Loucy (cell line): ENCODE measurements at regions not wholly inside any gene's neighbourhood (a gene's known extent, or its start where the extent isn't known, plus 50 kb on each side); places are given as distances from the start of the nearest gene placed in this dataset.

Experiments used
- H2AFZ ChIP-seq: fragments of 200-600 bp; sonication (generic); 2 replicates; pipeline ENCODE4 v1.6.0; 2016; ENCODE audit warnings: antibody characterized with exemption, mild to moderate bottlenecking, low read length, moderate library complexity
- H3F3A ChIP-seq: fragments of 200-600 bp; 2 replicates; pipeline ENCODE4 v1.6.0; 2016; ENCODE audit warnings: antibody characterized with exemption, low read depth, mild to moderate bottlenecking
- H3K27me3 ChIP-seq: fragments of 200-600 bp; sonication (generic); 2 replicates; pipeline ENCODE4 v1.6.1; 2014; ENCODE audit warnings: low read length, mild to moderate bottlenecking; ENCODE audit not compliant: insufficient read depth, poor library complexity, severe bottlenecking
- H3K36me3 ChIP-seq: fragments of 200-600 bp; sonication (generic); 2 replicates; pipeline ENCODE4 v1.6.1; 2016; ENCODE audit warnings: low read length; ENCODE audit not compliant: insufficient read depth
- H3K4me1 ChIP-seq: fragments of 200-600 bp; sonication (generic); 2 replicates; pipeline ENCODE4 v1.5.1; 2014; ENCODE audit warnings: low read length, mild to moderate bottlenecking; ENCODE audit not compliant: insufficient read depth, poor library complexity, severe bottlenecking
- H3K4me2 ChIP-seq: fragments of 200-600 bp; sonication (generic); 2 replicates; pipeline ENCODE4 v1.6.0; 2014; ENCODE audit warnings: antibody characterized with exemption, low read length, low read depth, mild to moderate bottlenecking; ENCODE audit not compliant: poor library complexity, severe bottlenecking
- H3K4me3 ChIP-seq: fragments of 200-600 bp; sonication (generic); 2 replicates; pipeline ENCODE4 v1.5.1; 2014; ENCODE audit warnings: low read length, mild to moderate bottlenecking, mixed read lengths; ENCODE audit not compliant: poor library complexity, severe bottlenecking
- H3K79me2 ChIP-seq: fragments of 200-600 bp; sonication (generic); 2 replicates; pipeline ENCODE4 v1.6.1; 2014; ENCODE audit warnings: low read length; ENCODE audit not compliant: insufficient read depth
- H3K9ac ChIP-seq: fragments of 200-600 bp; sonication (generic); 2 replicates; pipeline ENCODE4 v1.6.0; 2014; ENCODE audit warnings: mild to moderate bottlenecking, low read depth, low read length, moderate library complexity; ENCODE audit not compliant: poor library complexity, severe bottlenecking
- H3K9me2 ChIP-seq: fragments of 200-600 bp; sonication (generic); replicated peaks from 2 replicates; pipeline ENCODE4 v1.6.1; 2016; ENCODE audit warnings: low read depth, low read length, mixed read lengths
- H3K9me3 ChIP-seq: fragments of 200-600 bp; sonication (generic); 2 replicates; pipeline ENCODE4 v1.6.1; 2014; ENCODE audit warnings: mild to moderate bottlenecking, antibody characterized with exemption, low read length, low read depth; ENCODE audit not compliant: insufficient read depth
- H4K20me1 ChIP-seq: fragments of 200-600 bp; sonication (generic); 2 replicates; pipeline ENCODE4 v1.6.0; 2014; ENCODE audit warnings: antibody characterized with exemption, low read length, mild to moderate bottlenecking; ENCODE audit not compliant: insufficient read depth, poor library complexity, severe bottlenecking
- CTCF ChIP-seq: fragments of 200-600 bp; sonication (generic); conservative IDR thresholded peaks from 2 replicates; pipeline ENCODE4 v1.5.1; 2014; ENCODE audit warnings: mild to moderate bottlenecking, antibody characterized with exemption, low read length
- EZH2phosphoT487 ChIP-seq: fragments of 200-600 bp; IDR thresholded peaks from 2 replicates; pipeline ENCODE4 v1.6.1; 2018; ENCODE audit warnings: antibody characterized with exemption, mild to moderate bottlenecking, moderate library complexity, borderline replicate concordance

GRCh38 chr11:13094930-13095687 lies 86.0 kb downstream of the RASSF10 start:
- Histone ChIP-seq H3K4me2 (no peak overlapping the region), H3K4me1 (peaks cover 17% of the 10 kb centered on the region), H3K79me2 (no peaks in the 10 kb centered on the region), H3F3A (no peaks in the 10 kb centered on the region), H3K4me3 (no peak overlapping the region), H3K27me3 (no peaks in the 10 kb centered on the region), H3K9me2 (no peaks in the 10 kb centered on the region), H4K20me1 (no peaks in the 10 kb centered on the region), H3K36me3 (no peaks in the 10 kb centered on the region), H3K9ac (no peak overlapping the region), H2AFZ (no peak overlapping the region), H3K9me3 (no peaks in the 10 kb centered on the region)
- no peak for TF ChIP-seq EZH2phosphoT487
- TF ChIP-seq CTCF = no peak

DNA sequence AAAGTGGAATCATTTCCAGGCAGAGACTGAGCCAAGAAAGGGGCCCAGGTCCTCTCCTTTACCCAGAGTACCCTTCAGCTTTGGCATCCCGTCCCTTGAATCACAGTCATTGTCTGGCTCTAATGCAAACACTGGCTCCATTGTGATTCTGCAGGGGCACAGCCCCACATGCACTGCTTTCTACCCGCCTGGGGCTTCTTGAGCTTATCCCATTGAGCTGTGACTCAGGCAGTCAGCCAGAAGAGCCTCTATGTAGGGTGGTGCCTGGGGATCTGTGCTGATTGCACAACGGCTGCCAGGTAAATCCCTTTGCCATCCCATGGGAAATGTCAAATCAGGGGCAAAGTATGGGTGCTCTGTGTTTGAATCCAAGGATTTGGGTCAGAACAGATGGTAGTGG lies 88.9 kb downstream of the RASSF10 start:
- H3K9ac ChIP-seq = no peak overlapping the region
- no peaks in the 10 kb centered on the region for H3K9me3 ChIP-seq
- H3K4me3 ChIP-seq = no peak overlapping the region
- H3K27me3 ChIP-seq = peaks cover 3% of the 10 kb centered on the region
- H3F3A ChIP-seq = no peaks in the 10 kb centered on the region
- no peaks in the 10 kb centered on the region for H3K4me1 ChIP-seq
- H2AFZ ChIP-seq = no peak overlapping the region
- no peaks in the 10 kb centered on the region for H3K9me2 ChIP-seq
- H3K4me2 ChIP-seq = no peak overlapping the region
- TF ChIP-seq EZH2phosphoT487 = no peak
- no peak for TF ChIP-seq CTCF
- H4K20me1 ChIP-seq = no peaks in the 10 kb centered on the region
- no peaks in the 10 kb centered on the region for H3K79me2 ChIP-seq
- no peaks in the 10 kb centered on the region for H3K36me3 ChIP-seq

DNA sequence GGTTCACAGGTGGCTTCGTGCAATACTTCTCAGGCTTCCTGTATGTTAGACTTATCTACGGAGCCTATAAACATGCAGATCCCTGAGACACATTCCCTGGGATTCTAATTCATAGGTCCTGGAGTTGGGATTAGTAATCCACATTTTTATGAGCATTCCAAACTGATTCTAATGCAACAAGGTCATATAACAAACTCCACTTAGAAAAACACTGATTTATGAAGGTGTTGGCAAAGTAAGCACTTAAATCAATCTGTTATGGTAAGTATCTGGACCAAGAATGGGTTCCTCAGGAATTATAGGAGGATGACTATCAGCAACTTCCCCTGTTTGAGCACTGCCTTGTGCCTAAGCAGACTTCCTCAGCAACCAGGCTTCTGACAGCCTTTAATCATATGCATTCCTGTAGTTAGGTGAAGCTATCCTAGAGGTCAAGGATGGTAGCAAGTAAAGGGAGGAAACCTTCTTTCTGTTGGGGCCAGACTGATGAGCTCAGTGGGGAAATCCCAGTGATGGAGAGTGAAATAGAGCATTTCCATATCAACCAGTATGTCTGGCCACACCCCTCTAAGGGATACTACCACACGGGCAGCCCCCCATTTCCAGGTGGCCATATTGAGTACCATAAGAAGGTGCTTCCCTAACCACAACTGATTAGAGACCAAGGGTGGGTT lies 89.6 kb downstream of the RASSF10 start:
- no peak overlapping the region for H3K9ac ChIP-seq
- H3K4me3 ChIP-seq = no peak overlapping the region
- no peaks in the 10 kb centered on the region for H3K9me3 ChIP-seq
- no peaks in the 10 kb centered on the region for H3K79me2 ChIP-seq
- H2AFZ ChIP-seq = no peak overlapping the region
- no peaks in the 10 kb centered on the region for H3K9me2 ChIP-seq
- TF ChIP-seq EZH2phosphoT487 (no peak), CTCF (no peak)
- H3K27me3 ChIP-seq = peaks cover 3% of the 10 kb centered on the region
- H3K36me3 ChIP-seq = no peaks in the 10 kb centered on the region
- no peak overlapping the region for H3K4me2 ChIP-seq
- H4K20me1 ChIP-seq = no peaks in the 10 kb centered on the region
- H3F3A ChIP-seq = no peaks in the 10 kb centered on the region
- no peaks in the 10 kb centered on the region for H3K4me1 ChIP-seq
